DMS153 treated with DMSO at 0.1 percent for 48 hours (cell line): ENCODE measurements at regions not wholly inside any gene's neighbourhood (a gene's known extent, or its start where the extent isn't known, plus 50 kb on each side); places are given as distances from the start of the nearest gene placed in this dataset.
"Not testable (repeated sequence)": the region's sequence is repeated elsewhere in the genome, so short reads cannot be mapped to it uniquely, and the experiment has no call there.

Experiments
- DNase-seq: peaks from one replicate; lab custom pipeline; 2025; ENCODE audit not compliant: unreplicated experiment; lab: John Stamatoyannopoulos, UW

DNA sequence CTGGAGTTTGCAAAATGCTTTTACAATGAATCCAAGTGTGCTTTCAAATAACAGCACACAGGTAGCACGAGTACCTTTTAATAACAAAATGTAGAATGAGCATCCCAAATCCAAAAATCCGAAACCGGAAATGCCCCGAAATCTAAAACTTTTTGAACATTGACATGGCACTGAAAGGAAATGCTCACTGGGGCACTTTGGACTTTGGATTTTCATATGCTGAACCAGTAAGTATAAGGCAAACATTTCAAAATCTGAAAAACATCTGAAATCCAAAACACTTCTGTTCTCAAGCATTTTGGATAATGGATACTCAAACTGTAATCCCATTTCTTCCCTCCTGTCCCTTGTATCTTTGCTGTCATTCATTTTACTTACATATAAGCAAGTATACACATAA, 50.1 kb downstream of the GCNT4 start:
- DNase-seq: no peak

DNA sequence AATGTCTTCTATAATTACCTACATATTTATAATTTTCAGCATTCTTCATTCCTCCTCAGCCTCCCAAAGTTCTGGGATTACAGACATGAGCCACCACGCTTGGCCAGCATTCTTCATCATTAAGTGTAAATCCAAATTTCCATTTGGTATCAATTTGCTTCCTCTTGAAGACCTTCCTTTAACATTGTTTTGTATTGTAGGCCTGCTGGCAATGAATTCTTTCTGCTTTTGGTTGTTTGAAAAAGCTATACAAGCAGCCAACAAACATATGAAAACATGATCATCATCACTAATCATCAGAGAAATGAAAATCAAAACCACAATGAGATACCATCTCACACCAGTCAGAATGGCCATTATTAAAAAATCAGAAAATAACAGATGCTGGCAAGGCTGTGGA, 56.4 kb downstream of the GCNT4 start:
- no peak for DNase-seq

DNA sequence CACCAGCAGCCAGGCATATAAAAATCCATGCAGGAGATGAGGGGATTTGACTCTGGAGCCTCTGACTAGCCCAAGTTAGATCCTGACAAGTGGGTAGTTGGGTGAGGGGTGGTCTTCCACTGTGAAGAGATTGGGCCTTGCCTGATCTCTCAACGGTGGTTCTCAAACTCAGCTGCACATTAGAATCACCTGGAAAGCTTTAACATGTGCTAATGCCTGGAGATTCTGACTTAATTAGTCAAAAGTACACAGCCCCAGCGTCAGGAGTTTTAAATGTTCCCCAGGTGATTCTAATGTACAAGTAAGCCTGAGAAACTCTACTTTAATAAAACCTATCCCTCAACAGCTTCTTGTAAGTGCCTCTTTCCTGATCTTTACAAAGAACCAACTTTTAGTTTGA, 57.5 kb downstream of the GCNT4 start:
- DNase-seq: no peak

DNA sequence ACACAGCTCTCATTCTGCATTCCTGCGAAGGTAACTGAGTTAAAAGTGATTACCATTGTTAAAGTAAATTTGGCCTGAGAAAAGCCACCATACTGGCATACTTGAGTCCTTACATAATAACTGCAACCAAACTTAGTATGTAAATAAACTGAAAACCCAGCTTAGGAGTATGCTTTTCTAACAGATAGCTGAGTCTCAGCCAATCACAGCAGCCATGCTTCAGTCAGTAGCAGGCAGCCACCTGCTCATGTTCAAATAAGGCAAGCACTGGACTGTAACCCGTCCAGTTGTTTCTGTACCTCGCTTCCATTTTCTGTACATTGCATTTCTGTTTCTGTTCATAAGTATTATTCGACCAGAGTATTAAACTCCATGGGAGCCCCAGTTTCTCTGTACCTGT, 58.6 kb downstream of the GCNT4 start:
- no peak for DNase-seq

DNA sequence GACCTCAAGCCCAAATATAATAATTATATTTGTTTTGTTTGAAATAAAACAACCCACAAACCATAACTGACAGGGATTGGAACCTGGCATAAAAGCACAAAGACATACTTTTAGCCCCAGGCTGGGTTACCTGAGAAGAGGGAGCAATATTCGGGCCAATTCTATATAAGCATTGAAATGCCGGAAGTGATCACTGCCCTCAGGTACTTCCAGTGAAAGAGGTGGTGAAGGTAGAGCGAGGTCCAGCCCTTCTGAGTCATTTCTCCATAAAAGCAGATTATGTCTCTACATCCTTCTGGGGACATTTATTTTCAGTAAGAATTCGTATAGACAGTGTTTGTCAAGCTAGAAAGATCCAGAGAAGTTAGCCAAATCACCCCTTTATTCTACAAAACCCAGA, 59.6 kb downstream of the GCNT4 start:
- no peak for DNase-seq

DNA sequence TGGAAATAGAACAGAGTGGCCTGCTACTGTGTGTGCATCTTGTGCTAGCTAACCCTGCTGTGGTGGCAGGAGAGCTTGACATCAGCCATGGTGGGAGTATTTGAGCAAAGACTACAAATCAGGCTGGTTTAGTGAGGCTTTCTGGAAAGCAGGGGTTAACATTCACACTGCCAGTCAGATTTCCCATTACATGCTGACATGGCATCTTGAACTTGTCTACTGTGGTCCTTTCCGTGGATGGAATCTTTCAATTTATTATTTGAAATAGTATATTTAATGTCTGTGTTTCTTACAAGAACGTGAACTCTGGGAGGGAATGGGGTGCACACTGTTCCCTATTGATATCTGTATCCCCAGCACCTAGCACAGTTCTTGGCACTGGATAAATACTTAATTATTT, 60.8 kb downstream of the GCNT4 start:
- no peak for DNase-seq

DNA sequence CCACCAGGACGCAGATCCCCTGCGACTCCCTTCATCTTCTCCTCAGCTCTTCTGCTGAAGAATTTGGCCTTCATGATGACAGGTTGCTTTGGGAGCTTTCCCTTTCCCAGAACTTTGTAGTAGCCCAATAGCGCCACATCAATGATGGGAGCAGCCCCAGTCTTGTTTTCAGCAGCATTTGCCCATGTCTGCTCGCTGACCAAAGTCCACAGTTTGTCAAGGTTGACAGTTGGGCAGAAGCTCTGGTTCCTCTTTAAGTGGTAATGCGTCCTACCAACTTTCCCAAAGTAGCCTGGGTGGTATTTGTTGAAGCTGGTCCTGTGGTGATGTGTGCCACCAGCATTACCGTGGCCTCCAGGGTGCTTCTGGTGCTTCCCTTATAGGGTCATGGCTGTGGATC, 62.2 kb downstream of the GCNT4 start:
- no peak for DNase-seq

DNA sequence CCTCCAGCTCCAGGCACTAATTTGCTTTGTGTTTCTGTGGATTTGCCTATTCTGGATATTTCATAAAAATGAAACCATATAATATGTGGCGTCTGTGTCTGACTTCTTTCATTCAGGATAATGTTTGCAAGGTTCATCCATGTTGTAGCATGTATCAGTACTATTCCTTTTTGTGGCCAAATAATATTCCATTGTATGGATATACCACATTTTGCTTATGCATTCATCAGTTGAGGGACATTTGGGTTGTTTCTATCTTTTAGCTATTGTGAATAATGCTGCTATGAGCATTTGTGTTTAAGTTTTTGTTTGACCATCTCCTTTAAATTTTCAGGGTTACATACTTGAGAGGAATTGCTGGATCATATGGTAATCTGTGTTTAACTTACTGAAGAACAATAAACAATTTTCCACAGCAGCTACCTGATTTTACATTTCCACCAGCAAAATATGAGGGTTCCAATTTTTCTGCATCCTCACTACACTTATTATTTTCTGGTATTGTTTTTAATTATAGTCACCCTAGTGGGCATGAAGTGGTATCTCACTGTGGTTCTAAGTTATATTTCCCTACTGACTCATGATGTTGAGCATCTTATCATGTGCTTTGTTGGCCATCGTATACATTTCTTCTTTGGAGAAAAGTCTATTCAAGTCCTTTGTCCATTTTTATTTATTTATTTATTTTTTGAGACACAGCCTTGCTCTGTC, 63.9 kb downstream of the GCNT4 start:
- DNase-seq: no peak

DNA sequence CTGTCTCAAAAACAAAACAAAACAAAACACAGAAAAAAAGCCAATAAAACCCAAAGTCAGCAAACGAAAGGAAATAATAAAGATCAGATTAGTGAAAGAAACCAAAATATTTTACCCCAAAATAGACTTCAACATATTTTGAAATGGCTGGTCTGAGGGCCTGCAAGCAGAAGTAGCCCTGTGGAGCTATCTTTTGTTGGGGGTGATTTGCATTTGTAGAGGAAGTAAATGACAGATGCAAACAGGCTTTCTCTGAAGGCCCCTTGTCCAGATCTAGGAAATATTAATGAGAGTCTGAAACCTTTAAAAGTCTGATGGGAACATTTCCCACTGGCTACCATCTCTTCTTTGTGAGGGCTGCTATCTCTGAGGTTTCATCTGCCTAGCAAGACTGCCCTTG, 74.0 kb downstream of the GCNT4 start:
- DNase-seq: no peak

DNA sequence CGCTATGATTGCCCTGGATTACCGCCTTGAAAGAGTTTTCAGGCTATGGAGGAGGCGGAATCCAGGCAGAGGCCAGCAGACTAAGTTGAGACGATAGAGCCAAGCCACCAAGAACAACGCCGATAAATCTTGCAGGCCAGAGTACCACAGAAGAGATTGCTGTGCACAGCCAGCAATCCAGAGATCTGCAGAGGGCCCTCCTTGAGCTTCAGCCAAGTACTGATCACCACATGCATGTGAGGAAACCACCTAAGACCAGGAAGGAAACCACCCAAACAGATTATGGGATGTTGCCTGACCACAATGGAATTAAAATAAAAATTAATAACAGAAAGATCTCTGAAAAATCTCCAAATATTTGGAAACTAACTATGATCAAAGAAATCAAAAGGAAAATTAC, 74.9 kb downstream of the GCNT4 start:
- DNase-seq: no peak

DNA sequence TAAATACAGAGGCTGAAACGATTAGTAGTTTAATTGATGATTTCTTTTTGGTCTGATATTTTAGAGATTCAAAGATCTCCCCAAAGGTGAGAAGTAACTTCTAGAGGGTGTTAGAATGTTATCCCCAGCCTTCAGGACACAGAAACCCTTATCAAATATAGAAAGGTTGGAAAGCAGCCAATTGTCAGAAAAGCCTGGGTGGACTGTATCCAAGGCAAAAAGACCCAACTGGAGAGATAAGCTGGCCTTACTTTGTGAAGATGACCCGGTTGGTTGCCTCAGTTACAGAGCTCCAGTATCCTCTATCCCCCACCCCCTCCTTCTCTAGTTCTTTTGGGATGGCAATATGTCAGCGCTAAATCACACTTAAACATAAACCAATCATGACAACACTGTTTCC, 75.7 kb downstream of the GCNT4 start:
- no peak for DNase-seq

DNA sequence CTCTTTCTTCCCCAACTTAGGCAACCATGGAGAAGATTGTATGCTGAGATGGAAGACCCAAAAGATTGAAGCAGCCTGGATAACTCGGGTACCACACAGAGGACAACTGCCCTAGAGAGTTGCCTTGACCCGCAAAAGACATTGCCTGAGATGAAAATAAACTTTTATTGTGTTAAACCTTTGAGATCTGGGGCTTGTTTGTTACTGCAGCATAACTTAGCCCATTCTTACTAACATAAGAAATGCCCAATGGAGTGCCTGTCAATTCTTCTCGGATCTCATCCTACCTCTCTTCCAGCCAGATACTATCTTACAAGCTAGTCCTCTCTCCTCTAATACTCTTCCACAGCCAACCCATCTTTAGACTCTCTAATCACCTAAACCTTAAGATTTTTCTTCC, 76.8 kb downstream of the GCNT4 start:
- no peak for DNase-seq

DNA sequence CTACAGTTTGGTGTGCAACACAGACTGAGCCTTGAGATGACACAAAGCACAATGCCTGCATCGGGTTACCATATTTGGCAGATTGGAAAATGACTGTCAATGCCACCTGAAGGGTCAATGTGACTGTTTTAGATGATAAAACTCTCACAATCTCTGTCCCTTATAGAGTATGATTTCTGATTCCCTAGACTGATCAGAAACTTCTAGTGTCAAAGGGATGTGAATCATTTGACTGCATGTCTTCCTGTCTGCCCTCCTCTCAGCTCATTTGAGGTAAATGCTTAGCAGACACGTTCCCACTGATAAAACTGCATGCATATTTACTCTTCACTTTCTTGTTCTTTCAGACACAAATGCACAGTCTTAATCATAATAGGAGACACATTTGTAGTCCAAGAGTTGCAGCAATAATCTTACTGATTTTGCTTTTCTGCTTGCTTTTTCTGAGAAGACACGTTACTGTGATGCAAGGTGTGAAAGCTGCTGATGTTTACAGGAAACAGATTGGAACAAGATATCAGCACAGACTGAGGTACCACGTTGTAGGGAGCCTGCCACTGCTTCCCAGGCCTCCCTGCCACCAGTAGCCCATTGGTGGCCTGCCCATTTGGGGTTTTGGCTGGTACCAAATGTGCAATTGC, 77.8 kb downstream of the GCNT4 start:
- DNase-seq: no peak

DNA sequence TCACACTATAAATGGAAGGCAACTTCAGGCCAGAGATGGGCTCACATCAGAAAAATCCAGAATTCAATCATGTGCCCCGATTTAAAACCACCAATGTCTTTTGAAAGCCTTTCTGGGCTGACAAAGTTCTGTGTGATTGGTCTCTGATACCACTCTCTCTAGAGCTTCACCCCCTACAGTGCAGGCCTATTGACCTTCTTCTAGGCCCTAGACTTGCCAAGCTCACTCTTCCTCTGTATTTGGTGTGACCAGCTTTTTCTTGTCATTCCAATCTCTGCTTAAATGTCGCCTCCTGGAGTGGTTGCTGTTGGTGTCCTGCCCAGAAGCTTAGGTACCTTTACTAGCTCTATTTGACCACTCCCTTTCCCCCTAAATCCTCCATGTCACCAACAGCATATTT, 78.7 kb downstream of the GCNT4 start:
- no peak for DNase-seq

DNA sequence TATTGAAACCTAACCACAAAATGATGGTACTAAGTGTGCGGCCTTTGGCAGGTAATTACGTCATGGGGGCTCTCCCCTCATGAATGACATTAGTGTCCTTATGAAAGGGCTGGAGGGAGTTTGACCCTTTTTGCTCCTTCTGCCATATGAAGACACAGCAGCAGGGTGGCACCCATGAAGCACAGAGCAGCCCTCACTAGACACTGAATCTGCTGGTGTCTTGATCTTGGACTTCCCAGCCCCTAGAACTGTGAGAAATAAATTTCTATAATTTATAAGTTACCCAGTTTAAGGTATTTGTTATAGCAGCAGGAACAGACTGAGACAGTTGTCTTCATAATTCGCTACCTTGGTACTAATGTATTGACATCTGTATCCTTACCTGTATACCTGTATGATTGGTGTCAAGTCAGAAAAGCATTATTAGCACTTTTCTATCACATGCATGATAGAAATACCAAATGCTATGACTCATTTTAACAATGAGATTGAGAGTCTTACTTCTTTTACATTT, 80.4 kb downstream of the GCNT4 start:
- no peak for DNase-seq

DNA sequence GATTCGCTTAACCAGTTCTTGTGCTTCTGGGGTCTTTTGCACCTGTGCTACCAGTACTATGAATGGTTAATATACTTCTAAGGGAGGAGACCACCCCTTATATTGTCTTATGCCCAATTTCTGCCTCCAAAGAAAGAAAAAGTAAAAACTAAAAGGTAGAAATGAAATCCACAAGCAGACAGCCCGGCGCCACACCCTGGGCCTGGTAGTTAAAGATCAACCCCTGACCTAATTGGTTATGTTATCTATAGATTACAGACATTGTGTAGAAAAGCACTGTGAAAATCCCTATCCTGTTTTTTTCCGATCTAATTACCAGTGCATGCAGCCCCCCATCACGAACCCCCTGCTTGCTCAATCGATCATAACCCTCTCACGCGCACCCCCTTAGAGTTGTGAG, 81.5 kb downstream of the GCNT4 start:
- DNase-seq: not testable (repeated sequence)

DNA sequence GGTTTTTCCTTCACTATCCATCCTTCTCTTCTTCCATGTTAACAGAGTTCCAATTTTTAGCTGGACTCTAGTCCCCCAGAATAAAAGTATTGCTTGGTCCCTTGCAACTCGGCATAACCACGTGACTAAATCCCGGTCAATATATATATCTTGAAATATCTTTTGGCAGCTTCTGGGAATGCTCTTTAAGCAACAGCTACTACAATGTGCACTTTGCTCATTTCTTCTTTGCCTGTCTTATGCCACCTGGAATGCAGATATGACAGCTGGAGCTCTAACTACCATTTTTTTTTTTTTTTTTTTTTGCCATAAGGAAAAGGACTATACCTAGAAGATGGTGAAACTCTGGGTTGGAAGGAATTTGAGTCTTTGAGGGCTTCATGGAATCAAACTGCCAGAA, 82.6 kb downstream of the GCNT4 start:
- DNase-seq: no peak

DNA sequence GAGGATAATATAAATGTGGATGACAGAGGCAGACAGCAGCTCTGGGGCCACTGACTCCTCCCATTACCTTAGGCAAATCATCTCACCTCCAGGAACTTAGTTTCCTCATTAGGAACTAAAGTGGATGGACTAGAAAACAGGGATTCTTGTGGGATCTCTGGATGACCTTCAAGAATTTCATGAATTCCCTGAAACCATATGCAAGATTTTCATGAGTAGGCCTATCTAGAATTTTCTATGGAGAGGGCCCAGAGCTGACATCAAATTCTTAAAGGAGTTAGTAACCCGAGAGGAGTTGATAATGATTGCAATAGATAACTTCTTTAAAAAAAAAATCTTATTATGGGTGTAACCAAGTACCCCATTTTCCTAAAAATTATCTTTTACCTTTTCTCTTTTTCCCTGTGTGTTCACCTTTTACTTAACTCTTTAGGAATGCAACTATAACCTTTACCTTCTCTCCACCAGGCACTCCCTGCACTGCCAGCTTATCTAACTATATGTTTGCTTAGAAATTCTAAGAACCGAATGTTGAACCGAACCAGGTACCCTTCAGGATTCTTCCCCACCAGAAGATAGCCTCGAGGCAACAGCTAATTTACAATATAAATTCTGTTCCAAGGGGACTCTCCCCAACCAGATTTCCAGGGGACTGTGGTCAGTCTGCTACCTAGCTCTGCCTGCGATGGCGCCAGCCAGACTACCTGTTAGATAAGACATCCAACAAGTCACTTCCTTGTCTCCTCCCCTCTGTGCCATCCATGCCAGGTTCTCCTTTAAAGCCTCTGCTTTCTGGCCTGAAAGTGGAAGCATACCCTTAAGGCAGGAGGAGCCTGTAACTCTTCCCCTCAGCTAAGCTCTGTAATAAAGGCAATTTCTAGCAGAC, 86.0 kb downstream of the GCNT4 start:
- DNase-seq: no peak

DNA sequence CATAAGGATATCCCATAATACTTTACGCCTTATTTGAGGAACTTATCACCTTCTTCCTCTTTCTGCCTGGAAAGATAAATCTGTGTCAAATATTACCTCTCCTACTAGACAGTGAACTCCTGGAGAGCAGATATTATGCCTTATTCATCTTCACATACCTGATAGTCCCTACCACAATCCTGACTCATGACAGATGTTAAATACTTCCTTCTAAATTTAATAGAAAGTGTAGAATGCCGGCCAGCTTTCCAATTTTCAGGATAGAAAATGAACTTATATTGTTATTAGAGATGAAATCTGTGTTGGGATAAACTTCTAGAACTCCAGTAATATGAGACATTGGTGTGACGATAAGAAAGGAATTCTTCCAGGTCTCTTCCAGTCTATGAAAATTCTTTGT, 89.0 kb downstream of the GCNT4 start:
- no peak for DNase-seq

DNA sequence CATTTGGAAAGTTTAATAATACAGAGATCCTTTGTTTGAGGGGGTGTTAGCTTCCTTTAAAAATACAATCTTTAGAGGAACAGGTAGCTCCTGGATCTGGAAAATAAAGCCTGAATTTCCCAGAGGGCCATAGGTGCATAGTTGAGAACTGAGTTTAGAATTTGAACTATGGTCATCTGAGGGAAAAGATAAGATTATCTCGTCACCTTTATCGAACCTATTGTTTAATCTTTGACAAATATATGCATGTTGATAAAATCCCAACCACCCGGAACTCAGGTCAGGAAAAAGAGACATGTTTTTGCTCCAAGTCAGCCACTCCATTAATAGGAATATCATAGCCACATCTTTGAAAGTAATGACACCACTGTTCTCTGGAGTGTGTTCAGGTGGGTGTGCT, 91.7 kb upstream of the FAM169A start:
- no peak for DNase-seq

DNA sequence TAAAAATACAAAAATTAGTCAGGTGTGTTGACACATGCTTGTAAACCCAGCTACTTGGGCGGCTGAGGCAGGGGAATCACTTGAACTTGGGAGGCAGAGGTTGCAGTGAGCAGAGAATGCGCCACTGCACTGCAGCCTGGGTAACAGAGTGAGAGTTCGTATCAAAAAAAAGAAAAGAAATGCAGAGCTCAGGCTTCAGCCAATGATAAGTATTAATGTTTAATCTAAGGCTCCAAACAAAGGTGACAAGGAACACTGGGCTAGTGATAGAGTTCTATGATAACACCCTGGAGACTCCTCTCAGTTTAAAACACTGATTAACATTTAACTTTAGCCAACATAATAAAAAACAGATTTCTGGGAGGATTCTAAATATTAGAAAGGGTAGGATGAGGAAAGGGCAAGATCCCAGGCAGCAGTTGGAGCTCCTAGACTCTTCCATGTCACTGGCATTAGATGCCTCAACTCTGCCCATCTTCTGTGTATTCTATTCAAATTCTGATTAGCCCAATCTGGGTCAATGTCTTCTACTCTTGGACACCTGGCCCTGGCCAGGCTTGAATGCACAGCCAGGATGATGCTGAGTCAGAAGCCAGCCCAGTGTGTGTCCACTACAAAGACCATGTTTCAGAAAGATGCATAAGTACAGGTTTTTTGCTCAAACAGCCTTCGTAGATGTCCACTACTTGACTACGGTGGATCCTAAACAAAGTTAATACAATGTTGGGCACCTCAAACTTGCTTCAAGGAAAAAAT, 91.0 kb upstream of the FAM169A start:
- no peak for DNase-seq
